ENCODE measurements at regions not wholly inside any gene's neighbourhood (a gene's known extent, or its start where the extent isn't known, plus 50 kb on each side); places are given as distances from the start of the nearest gene placed in this dataset.

- H4K20me1 ChIP-seq (ENCODE audit: low read length): no peaks in the 10 kb centered on the region
- H3K9me2 ChIP-seq (replicated peaks; ENCODE audit: low read length): no peaks in the 10 kb centered on the region
- ChIA-PET POLR2A (ENCODE audit: unreplicated experiment) (no interaction called here), CTCF (no interaction called here)
- no peak overlapping the region for H2AFZ ChIP-seq (ENCODE audit: low read length)
- no peaks in the 10 kb centered on the region for H3K36me3 ChIP-seq (ENCODE audit: low read depth, low read length)
- peaks cover 11% of the 10 kb centered on the region; the same call in 1 of the 2 replicates for H3K4me1 ChIP-seq (ENCODE audit: insufficient read depth, low read length)
- 0 out of 2 replicates have a peak overlapping the region, but pooled peaks have one; percentile 16 for H3K27ac ChIP-seq (ENCODE audit: low read length)
- intact Hi-C loops (cut with micrococcal nuclease): no loop called here
- H3K79me2 ChIP-seq (ENCODE audit: low read length): no peaks in the 10 kb centered on the region
- peak overlapping the region; percentile 66 for H3K4me2 ChIP-seq (ENCODE audit: low read length)
- no peaks in the 10 kb centered on the region for H3K9me3 ChIP-seq (ENCODE audit: low read length)
- DNase-seq (peak; percentile 75), ATAC-seq (no peak)
- no peak overlapping the region; the same call in 1 of the 2 replicates for H3K4me3 ChIP-seq (ENCODE audit: low read length)
- no TSS peak for BruUV-seq (replicated peaks)
- H3K27me3 ChIP-seq (ENCODE audit: low read length): no peaks in the 10 kb centered on the region
- TF ChIP-seq EZH2phosphoT487 (IDR thresholded peaks at IDR 0.05; ENCODE audit: borderline replicate concordance, low read length): no peak
- TF ChIP-seq EZH2 (IDR thresholded peaks at IDR 0.05; ENCODE audit: low read length, unreplicated experiment): no peak
- TF ChIP-seq CTCF (conservative IDR thresholded peaks at IDR 0.05; ENCODE audit: low read depth, low read length): no peak
- H3K9ac ChIP-seq (ENCODE audit: low read length): no peak overlapping the region
- no peaks in the 10 kb centered on the region for H3F3A ChIP-seq (ENCODE audit: low read length, unreplicated experiment)
These were observed 155.8 kb downstream of the DRD1 start for GRCh38 chr5:175288048-175288621.

- no TSS peak for BruUV-seq (replicated peaks)
- no peaks in the 10 kb centered on the region for H3K79me2 ChIP-seq (ENCODE audit: low read length)
- intact Hi-C loops (cut with micrococcal nuclease): no loop called here
- no peaks in the 10 kb centered on the region for H3K36me3 ChIP-seq (ENCODE audit: low read depth, low read length)
- no peak for DNase-seq
- ChIA-PET POLR2A (ENCODE audit: unreplicated experiment) (no interaction called here), CTCF (no interaction called here)
- H3K27ac ChIP-seq (ENCODE audit: low read length): no peak overlapping the region
- TF ChIP-seq CTCF (conservative IDR thresholded peaks at IDR 0.05; ENCODE audit: low read depth, low read length): no peak
- no peaks in the 10 kb centered on the region for H3K27me3 ChIP-seq (ENCODE audit: low read length)
- H3K9me3 ChIP-seq (ENCODE audit: low read length): no peaks in the 10 kb centered on the region
- no peak overlapping the region for H3K4me3 ChIP-seq (ENCODE audit: low read length)
- no peak for ATAC-seq
- peaks cover 11% of the 10 kb centered on the region; the same call in 1 of the 2 replicates for H3K4me1 ChIP-seq (ENCODE audit: insufficient read depth, low read length)
- H3K9ac ChIP-seq (ENCODE audit: low read length): no peak overlapping the region
- H4K20me1 ChIP-seq (ENCODE audit: low read length): no peaks in the 10 kb centered on the region
- H2AFZ ChIP-seq (ENCODE audit: low read length): no peak overlapping the region
- H3K9me2 ChIP-seq (replicated peaks; ENCODE audit: low read length): no peaks in the 10 kb centered on the region
- no peaks in the 10 kb centered on the region for H3F3A ChIP-seq (ENCODE audit: low read length, unreplicated experiment)
- H3K4me2 ChIP-seq (ENCODE audit: low read length): no peak overlapping the region
These were observed 157.0 kb downstream of the DRD1 start for GRCh38 chr5:175286981-175287380.

- Histone ChIP-seq H3K4me2 (ENCODE audit: low read length) (no peak overlapping the region), H3K4me3 (ENCODE audit: low read length) (no peak overlapping the region), H3F3A (ENCODE audit: low read length, unreplicated experiment) (no peaks in the 10 kb centered on the region), H3K27ac (ENCODE audit: low read length) (no peak overlapping the region), H3K9ac (ENCODE audit: low read length) (no peak overlapping the region), H2AFZ (ENCODE audit: low read length) (no peak overlapping the region), H3K4me1 (ENCODE audit: insufficient read depth, low read length) (peaks cover 11% of the 10 kb centered on the region; the same call in 1 of the 2 replicates), H3K79me2 (ENCODE audit: low read length) (no peaks in the 10 kb centered on the region), H3K36me3 (ENCODE audit: low read depth, low read length) (no peaks in the 10 kb centered on the region), H3K9me2 (replicated peaks; ENCODE audit: low read length) (no peaks in the 10 kb centered on the region), H4K20me1 (ENCODE audit: low read length) (no peaks in the 10 kb centered on the region), H3K27me3 (ENCODE audit: low read length) (no peaks in the 10 kb centered on the region), H3K9me3 (ENCODE audit: low read length) (no peaks in the 10 kb centered on the region)
- ATAC-seq (no peak), DNase-seq (peak; percentile 24)
- TF ChIP-seq EZH2 (IDR thresholded peaks at IDR 0.05; ENCODE audit: low read length, unreplicated experiment): no peak
- TF ChIP-seq CTCF (conservative IDR thresholded peaks at IDR 0.05; ENCODE audit: low read depth, low read length): no peak
- no peak for TF ChIP-seq EZH2phosphoT487 (IDR thresholded peaks at IDR 0.05; ENCODE audit: borderline replicate concordance, low read length)
- intact Hi-C loops (cut with micrococcal nuclease): no loop called here
- ChIA-PET CTCF (no interaction called here), POLR2A (ENCODE audit: unreplicated experiment) (no interaction called here)
- no TSS peak for BruUV-seq (replicated peaks)
These were observed 158.7 kb downstream of the DRD1 start for GRCh38 chr5:175285261-175285660.
